Activated CD4-positive, alpha-beta T cell treated with anti-CD3 and anti-CD28 coated beads, Interleukin-2, Interleukin-6, amounts not matched to agents 100 ng/mL and 50 ng/mL, durations not matched to agents 16 hours and 8 hours (primary cell): ENCODE measurements at regions not wholly inside any gene's neighbourhood (a gene's known extent, or its start where the extent isn't known, plus 50 kb on each side); places are given as distances from the start of the nearest gene placed in this dataset.

Experiments
- DNase-seq: peaks from one replicate; pipeline ENCODE4 v3.0.0-alpha.2; 2020

GRCh38 chr2:220002699-220003098 lies 375.3 kb downstream of the SLC4A3 start:
- no peak for DNase-seq

DNA sequence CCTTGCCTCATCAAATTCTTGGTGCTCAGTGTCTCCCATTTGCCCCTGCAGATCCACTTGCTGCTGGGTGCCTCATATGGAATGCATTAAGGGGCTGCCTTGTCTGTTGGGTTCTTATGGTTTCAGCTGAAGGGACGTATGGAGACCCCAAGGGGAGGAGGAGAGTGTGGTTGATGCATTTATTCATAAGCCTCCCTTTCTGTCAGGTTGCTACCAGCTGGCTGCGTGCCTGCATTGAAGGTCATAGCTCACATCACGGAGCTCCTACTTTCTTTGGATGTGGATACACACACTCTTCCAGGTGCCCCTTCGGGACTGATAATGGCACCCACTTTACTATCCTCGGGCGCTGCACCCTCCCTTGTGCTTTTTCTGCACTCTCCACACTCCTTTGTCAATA lies 377.9 kb downstream of the SLC4A3 start:
- no peak for DNase-seq

- no peak for DNase-seq
These were observed 378.8 kb downstream of the SLC4A3 start for GRCh38 chr2:220006152-220006621.

- DNase-seq, result no peak
These were observed 384.4 kb downstream of the SLC4A3 start for GRCh38 chr2:220011859-220012258.

DNA sequence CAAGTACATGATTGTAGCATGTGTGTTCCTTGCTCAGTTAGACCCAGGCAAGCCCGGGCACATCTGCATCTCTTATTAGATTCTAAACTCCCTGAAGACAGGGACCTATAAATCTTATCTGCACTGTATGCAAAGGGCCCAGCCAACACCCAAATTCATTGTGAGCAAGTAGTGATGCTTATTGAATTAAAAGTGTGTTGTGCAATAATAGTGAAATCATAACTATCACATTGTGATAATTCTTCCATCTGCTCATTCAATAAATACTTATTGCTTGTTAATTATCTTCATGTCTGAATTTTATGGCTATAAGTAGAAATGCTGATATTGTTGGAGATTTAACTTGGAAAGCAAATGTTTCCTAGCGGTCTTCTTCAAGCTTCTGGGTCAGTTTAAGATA lies 387.5 kb downstream of the SLC4A3 start:
- no peak for DNase-seq

DNA sequence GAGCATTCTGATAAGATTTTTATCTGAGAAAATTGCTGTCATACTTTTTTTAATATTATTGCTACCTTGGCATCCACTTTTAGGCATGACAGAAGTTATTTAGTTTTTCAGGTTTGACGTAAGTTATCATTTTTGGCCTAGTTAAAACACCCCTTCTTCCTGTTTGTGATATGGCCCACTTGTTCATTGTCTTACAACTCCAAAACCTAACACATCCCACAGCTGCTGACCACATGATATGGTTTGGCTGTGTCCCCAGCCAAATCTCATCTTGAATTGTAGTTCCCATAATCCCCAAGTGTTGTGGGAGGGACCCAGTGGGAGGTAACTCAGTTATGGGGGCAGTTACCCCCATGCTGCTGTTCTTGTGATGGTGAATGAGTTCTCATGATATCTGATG lies 388.1 kb downstream of the SLC4A3 start:
- DNase-seq, result no peak

DNA sequence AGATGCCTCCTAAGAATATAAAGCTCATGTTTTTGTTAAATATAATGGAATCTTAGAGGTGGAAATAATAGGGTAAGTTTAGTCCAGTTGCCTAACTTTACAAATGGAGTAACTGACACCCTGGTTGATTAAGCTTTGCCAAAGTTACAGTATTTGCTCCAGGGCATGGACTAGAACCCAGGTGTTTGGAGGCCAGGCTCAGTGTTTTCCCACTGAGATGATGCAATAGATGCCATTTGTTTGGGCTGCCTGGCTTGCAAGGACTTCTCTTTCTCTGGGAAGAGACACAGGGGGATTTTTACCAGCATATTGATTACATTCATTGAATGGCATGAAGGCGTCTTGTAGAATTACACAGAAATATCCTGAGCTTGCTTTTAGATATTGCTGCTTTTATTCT lies 397.8 kb downstream of the SLC4A3 start:
- DNase-seq, result no peak

DNA sequence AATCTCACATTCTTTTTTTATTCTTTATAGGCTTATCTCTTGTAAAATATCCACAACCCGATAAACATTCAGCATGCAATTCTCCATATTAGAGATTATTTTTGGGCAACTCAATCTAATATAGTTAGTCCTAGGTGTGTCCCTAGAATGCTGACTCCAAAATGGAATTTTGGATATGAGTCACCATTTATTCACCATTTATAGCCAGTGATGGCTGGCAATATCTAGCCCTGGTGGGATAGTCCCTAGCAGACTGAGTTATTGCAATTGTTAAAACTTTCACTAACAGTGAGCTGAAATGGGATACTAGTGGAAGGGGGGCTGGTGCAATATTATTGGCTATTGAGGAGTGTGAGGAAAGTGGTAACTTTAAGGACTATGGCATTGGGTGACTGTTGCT lies 401.6 kb downstream of the SLC4A3 start:
- DNase-seq, result no peak

GRCh38 chr2:220033546-220033945 lies 406.1 kb downstream of the SLC4A3 start:
- no peak for DNase-seq

DNA sequence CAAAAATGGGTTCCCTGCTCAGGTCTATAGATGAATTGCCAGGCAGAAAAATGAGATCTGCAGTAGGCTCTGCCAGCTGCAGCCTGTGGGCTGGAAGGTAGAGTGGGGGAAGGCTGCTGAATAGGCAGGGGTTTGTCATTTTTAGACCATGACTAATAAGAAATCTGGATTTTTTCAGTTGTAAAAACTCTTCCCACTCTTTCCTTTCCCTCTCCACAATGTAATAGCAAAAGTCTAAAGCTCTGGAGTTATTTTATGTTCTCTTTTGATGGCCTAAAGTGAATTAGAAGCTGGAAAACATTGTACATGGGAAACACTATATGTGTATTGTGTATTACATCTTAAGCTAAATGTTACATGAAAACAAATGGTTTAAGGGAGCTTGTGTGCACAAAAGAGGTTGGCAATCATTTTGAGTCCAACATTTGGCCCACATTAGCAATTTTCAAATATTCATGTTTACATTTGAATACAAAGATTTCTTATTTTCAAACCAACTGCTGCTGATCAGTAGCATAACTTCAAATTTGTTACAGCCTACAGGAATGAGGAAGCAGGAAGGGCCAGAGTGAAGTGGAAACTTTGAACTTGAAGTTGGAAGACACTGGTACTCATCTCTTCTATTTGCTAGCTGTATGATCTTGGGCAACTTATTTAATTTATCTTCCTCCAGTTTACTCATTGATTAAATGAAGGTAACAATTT lies 407.1 kb downstream of the SLC4A3 start:
- DNase-seq, result no peak

GRCh38 chr2:220036431-220036830 lies 409.0 kb downstream of the SLC4A3 start:
- DNase-seq, result no peak

- no peak for DNase-seq
These were observed 412.9 kb downstream of the SLC4A3 start for GRCh38 chr2:220040346-220040745.

DNA sequence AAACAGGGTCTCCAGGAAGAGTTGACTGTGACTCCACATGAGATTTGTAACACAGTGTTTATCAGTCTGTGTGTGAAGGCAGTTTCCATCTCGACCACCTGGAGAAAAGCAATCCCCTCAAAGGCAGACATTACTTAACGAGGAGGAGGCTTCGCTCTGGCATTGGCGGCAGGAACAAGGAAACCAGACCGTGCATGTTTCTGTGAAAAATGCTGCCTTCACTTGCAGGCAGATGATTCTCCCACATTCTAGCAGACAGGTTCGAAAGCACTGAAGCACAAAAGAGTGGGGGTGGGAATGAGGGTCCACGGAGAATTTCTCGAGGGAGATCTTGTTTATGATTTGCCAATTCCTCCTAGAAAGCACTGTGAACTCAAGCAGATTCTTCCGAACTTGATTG lies 414.0 kb downstream of the SLC4A3 start:
- no peak for DNase-seq

DNA sequence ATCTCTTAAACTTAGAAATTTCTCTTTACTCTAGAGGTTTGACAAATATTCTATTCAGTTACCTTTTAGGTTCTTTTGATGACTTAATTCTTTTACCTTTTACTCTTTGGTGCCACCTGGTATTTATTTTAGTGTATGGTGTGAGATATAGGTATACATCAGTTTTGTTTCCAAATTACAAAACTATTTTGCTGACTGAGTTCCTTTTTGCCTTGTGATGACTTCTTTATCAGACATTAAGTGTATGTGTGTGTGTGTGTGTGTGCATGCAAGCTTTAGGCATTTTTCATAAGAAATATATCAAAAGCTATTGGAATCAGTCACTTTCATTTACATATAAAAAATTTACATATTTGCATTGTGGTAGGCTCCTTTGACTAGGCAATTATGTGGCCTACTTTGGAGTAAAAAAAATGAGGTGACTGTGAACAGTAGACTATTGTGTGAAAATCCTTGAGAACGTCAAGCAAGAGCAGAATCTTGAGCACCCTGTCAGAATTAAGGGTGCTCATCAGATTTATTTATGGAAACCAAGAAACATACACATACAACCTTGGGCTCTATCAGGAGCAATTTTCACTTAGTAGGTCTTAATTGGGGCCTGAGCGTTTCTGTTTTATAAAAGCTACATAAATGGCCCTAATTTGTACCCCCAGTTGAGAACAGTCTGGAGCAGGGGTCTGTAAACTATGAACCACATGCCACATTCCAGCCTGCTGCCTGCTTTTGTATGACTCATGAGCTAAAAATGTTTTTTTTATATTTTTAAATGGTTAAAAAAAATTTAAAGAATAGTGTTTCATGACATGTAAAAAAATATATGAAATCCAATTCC lies 415.9 kb downstream of the SLC4A3 start:
- no peak for DNase-seq

DNA sequence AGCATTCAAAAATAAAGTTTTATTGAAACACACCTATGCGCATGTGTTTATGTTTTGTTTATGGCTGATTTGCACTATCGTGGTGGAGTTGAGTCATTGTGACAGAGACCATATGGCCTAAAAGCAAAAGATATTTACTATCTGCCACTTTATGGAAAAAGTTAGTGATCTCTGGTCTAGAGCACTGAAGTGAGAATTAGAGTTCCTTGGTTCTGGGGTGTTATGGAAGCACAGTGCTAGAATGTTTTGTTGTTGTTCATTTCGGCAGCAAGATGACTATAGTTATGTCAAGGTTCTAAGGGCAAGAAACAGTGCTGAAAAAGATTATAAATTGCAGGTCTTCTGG lies 416.5 kb downstream of the SLC4A3 start:
- no peak for DNase-seq

DNA sequence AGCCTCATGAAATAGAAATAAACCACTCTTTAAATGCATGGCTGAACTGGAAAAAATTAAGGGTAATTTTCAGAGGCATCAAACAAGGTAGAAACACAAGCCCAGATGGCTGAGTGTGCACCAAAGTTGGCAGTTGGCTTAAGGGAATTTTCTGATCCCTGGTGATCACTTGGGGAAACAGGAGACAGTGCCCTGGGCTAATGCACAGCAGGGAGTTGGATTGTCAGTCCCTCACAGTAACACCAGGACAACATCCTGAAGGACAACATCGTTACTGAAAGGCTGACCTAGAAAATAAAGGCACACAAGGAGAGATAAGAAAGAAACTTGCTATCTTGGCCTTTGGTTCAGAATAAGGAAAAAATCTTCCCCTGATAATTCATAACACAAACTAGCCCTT lies 417.0 kb downstream of the SLC4A3 start:
- no peak for DNase-seq

- no peak for DNase-seq
These were observed 419.1 kb downstream of the SLC4A3 start for GRCh38 chr2:220046507-220046906.

DNA sequence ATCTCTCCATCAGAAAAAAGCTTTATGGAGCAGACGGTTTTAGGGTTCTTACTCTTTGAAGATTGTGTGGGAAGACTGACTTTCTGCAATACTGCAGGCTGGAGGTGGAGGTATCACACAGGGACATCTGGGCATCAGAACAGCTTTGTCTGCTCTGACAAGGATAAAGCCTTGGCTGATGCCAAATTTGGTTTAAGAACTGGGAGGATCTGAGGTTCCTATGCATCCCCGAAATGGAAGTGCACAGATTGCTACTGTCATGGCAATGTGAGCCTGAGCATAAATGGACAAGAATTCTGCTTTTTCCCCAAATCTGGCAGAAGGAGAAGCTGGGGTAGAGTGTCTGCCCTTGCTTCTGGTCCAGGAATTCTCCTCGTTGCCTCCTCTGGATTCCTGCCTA lies 424.3 kb downstream of the SLC4A3 start:
- DNase-seq, result no peak

DNA sequence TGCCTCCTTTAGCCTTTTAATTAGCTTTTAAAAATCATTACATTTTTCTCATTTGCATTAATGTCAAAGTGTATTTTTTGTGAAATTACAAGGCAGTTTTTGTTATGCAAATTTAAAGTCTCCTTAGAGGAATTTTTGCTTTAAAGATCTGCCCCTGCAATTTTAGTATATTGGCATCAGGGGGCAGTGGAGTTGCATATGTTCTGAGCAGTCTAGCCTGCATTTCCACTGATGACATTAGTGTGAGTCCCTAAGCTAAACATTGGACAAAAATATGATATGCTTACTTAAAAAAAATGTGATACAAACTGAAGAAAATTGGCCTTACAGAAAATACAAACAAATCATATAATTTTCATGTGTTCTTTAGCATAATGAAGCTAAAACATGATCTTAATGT lies 426.5 kb downstream of the SLC4A3 start:
- DNase-seq, result peak; percentile 2

- no peak for DNase-seq
These were observed 430.0 kb downstream of the SLC4A3 start for GRCh38 chr2:220057391-220057790.

GRCh38 chr2:220057916-220058315 lies 430.5 kb downstream of the SLC4A3 start:
- DNase-seq, result no peak

GRCh38 chr2:220064111-220065030 lies 436.9 kb downstream of the SLC4A3 start:
- no peak for DNase-seq

GRCh38 chr2:220065581-220065980 lies 438.2 kb downstream of the SLC4A3 start:
- no peak for DNase-seq
